Type B pancreatic cell (in vitro differentiated cells): ENCODE measurements at regions not wholly inside any gene's neighbourhood (a gene's known extent, or its start where the extent isn't known, plus 50 kb on each side); places are given as distances from the start of the nearest gene placed in this dataset.

ENCODE experiments used
- DNase-seq: peaks from one replicate; pipeline ENCODE4 v3.0.0; 2021; ENCODE audit warnings: mixed read lengths; ENCODE audit not compliant: unreplicated experiment; ENCODE audit errors: extremely low spot score
- H3K27ac Mint-ChIP-seq: 2 replicates; pipeline ENCODE4 v1.8.0; 2021; ENCODE audit warnings: mild to moderate bottlenecking, mixed read lengths
- H3K27me3 Mint-ChIP-seq: 2 replicates; pipeline ENCODE4 v1.8.0; 2021; ENCODE audit warnings: mixed read lengths
- H3K36me3 Mint-ChIP-seq: 2 replicates; pipeline ENCODE4 v1.8.0; 2021; ENCODE audit warnings: mixed read lengths
- H3K4me1 Mint-ChIP-seq: one replicate; pipeline ENCODE4 v1.8.0; 2021; ENCODE audit warnings: mixed read lengths; ENCODE audit not compliant: unreplicated experiment
- H3K4me3 Mint-ChIP-seq: 2 replicates; pipeline ENCODE4 v1.8.0; 2021; ENCODE audit warnings: mild to moderate bottlenecking, mixed read lengths
- H3K9me3 Mint-ChIP-seq: 2 replicates; pipeline ENCODE4 v1.8.0; 2021; ENCODE audit warnings: mixed read lengths
- TF ChIP-seq, protein P1 (sequence below): fragments of 200-600 bp; sonication (generic); conservative IDR thresholded peaks from 2 replicates; pipeline ENCODE4 v1.5.0; 2021; ENCODE audit warnings: antibody characterized with exemption, mild to moderate bottlenecking

DNA sequence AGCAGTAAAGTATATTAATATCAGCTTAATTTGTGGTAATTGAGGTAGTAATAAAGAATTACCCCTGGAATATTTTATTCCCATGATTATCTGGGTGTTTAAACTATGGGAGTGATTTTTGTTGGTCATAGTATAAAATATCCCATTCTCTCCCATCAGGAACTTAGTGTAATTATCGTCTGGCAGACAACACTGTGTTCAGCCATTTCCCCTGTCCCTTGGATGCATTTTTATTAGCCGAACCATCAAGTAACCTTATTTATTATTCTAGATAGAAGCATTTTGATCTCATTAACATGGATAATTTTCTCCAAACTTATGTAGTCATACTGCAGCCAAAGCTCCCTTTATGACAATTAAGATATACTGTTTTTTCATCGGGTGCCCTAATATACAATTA, 320.8 kb downstream of the MAT2B start:
- H3K36me3 Mint-ChIP-seq, result no peaks in the 10 kb centered on the region
- no peaks in the 10 kb centered on the region for H3K4me1 Mint-ChIP-seq
- no peak overlapping the region for H3K27ac Mint-ChIP-seq
- no peaks in the 10 kb centered on the region for H3K9me3 Mint-ChIP-seq
- H3K27me3 Mint-ChIP-seq, result no peaks in the 10 kb centered on the region
- TF ChIP-seq, protein P1, sequence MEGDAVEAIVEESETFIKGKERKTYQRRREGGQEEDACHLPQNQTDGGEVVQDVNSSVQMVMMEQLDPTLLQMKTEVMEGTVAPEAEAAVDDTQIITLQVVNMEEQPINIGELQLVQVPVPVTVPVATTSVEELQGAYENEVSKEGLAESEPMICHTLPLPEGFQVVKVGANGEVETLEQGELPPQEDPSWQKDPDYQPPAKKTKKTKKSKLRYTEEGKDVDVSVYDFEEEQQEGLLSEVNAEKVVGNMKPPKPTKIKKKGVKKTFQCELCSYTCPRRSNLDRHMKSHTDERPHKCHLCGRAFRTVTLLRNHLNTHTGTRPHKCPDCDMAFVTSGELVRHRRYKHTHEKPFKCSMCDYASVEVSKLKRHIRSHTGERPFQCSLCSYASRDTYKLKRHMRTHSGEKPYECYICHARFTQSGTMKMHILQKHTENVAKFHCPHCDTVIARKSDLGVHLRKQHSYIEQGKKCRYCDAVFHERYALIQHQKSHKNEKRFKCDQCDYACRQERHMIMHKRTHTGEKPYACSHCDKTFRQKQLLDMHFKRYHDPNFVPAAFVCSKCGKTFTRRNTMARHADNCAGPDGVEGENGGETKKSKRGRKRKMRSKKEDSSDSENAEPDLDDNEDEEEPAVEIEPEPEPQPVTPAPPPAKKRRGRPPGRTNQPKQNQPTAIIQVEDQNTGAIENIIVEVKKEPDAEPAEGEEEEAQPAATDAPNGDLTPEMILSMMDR, result no peak
- DNase-seq, result no peak
- H3K4me3 Mint-ChIP-seq, result no peak overlapping the region

DNA sequence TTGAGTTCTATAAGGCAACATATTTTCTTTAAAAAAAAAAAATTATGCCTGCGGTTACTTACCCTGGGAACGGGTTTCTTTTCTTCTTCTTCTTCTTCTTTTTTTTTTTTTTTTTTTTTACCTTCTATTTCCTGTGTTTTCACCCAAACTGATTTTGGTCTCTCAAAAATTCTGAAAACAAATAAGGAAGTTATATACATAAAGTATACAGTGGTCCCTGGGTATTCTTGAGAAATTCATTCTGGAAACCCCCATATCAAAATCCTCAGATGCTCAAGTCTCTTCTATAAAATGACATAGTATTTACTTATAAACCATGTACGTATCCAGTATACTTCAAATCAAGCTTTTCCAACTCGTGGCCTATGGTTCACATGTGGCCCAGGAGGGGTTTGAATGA, 326.7 kb downstream of the MAT2B start:
- H3K27me3 Mint-ChIP-seq, result no peaks in the 10 kb centered on the region
- TF ChIP-seq, protein P1, result no peak
- no peak overlapping the region for H3K4me3 Mint-ChIP-seq
- DNase-seq, result no peak
- no peak overlapping the region for H3K27ac Mint-ChIP-seq
- no peaks in the 10 kb centered on the region for H3K4me1 Mint-ChIP-seq
- H3K36me3 Mint-ChIP-seq, result no peaks in the 10 kb centered on the region
- H3K9me3 Mint-ChIP-seq, result no peaks in the 10 kb centered on the region

DNA sequence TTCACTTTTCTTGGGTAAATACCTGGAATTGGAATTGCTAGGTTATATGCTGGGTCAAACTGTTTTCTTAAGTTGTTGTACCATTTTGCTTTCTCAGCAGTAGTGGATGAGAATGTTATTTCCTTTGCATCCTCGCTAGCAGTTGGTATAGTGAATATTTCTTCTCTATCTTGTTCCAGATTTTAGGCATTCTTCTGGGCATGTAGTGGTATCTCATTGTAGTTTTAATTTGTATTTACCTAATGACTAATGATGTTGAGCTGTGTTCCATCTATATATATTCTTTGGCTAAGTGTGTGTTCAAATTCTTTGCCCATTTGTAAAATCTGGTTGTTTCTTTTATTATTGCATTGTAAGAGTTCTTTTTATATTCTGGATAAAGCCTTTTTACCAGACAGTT, 333.3 kb downstream of the MAT2B start:
- no peaks in the 10 kb centered on the region for H3K4me1 Mint-ChIP-seq
- H3K27ac Mint-ChIP-seq, result no peak overlapping the region
- no peaks in the 10 kb centered on the region for H3K27me3 Mint-ChIP-seq
- H3K4me3 Mint-ChIP-seq, result no peak overlapping the region
- no peaks in the 10 kb centered on the region for H3K36me3 Mint-ChIP-seq
- TF ChIP-seq, protein P1, result no peak
- no peak for DNase-seq
- no peaks in the 10 kb centered on the region for H3K9me3 Mint-ChIP-seq

DNA sequence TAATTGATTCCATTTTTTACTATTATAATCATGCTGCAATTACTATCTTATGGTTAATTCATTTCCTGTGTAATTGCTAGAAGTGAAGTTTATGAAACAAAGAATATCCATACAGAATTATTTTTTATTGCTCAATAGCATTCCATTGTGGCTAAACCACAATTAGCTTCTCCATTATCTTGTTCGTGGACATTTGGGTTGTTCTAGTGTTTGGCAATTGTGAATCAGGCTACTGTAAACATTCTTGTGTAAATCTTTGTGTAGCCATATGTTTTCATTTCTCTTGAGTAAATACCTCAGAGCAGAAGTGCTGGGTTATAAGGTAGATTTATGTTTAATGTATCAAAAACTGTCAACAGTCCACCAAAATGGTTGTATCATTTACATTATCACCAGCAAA, 341.1 kb downstream of the MAT2B start:
- Mint-ChIP-seq H3K4me1 (no peaks in the 10 kb centered on the region), H3K27me3 (no peaks in the 10 kb centered on the region), H3K36me3 (no peaks in the 10 kb centered on the region), H3K4me3 (no peak overlapping the region), H3K9me3 (no peaks in the 10 kb centered on the region), H3K27ac (no peak overlapping the region)
- no peak for DNase-seq
- TF ChIP-seq, protein P1, result no peak

DNA sequence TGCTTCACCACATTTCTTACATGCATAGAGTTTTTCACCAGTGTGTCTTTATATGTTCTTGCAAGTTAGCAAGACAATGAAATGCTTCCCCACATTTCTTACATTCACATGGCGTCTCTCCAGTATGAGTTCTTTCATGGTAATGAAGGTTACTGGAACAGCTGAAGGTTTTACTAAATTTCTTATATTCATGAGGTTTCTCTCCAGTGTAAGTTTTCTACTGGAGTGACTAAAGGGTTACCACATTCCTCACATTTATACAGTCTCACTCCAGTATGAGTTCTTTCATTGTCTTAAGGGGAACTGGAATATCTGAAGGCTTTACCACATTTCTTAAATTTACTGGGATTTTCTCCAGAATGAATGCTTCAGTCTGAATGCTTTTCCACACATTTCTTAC, 350.3 kb downstream of the MAT2B start:
- no peak overlapping the region for H3K4me3 Mint-ChIP-seq
- TF ChIP-seq, protein P1, result no peak
- peaks cover 4% of the 10 kb centered on the region for H3K9me3 Mint-ChIP-seq
- no peaks in the 10 kb centered on the region for H3K4me1 Mint-ChIP-seq
- no peaks in the 10 kb centered on the region for H3K27me3 Mint-ChIP-seq
- no peak for DNase-seq
- peaks cover 4% of the 10 kb centered on the region for H3K36me3 Mint-ChIP-seq
- H3K27ac Mint-ChIP-seq, result no peak overlapping the region

DNA sequence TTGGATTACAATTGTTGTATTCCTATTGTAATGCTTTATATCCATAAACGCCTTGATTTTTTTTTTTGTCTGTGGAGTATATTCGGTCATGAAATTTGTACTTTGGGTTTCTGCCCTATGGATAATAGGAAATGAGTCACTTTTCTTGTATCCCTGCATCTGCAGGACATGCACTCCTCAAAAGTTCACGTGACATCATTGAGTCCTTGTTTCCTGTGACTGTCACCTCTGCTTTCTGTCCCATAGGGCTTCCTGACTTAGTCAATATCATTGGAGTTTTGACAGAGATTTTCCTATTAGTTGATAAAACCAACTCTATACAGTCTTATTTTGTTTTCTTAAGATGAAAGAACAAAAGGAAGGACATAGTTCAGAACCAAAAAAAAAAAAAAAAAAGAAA, 356.3 kb downstream of the MAT2B start:
- H3K27me3 Mint-ChIP-seq, result no peaks in the 10 kb centered on the region
- peaks cover 4% of the 10 kb centered on the region for H3K36me3 Mint-ChIP-seq
- no peak for DNase-seq
- no peaks in the 10 kb centered on the region for H3K9me3 Mint-ChIP-seq
- no peak overlapping the region for H3K27ac Mint-ChIP-seq
- no peak overlapping the region for H3K4me3 Mint-ChIP-seq
- TF ChIP-seq, protein P1, result no peak
- no peaks in the 10 kb centered on the region for H3K4me1 Mint-ChIP-seq
